G401 (cell line): ENCODE measurements at regions not wholly inside any gene's neighbourhood (a gene's known extent, or its start where the extent isn't known, plus 50 kb on each side); places are given as distances from the start of the nearest gene placed in this dataset.
A peak's percentile ranks its signal among the peaks of the same experiment; 100 is the strongest.
"Not testable (repeated sequence)": the region's sequence is repeated elsewhere in the genome, so short reads cannot be mapped to it uniquely, and the experiment has no call there.

Experiments used
- DNase-seq: peaks from one replicate; pipeline ENCODE4 v3.0.0-alpha.2; 2015; ENCODE audit warnings: low spot score
- in situ Hi-C: cut with HindIII; loops from 2 replicates; pipeline ENCODE4 v1.10.0; 2016; ENCODE audit warnings: low sequenced_read_pairs, mixed read lengths

DNA sequence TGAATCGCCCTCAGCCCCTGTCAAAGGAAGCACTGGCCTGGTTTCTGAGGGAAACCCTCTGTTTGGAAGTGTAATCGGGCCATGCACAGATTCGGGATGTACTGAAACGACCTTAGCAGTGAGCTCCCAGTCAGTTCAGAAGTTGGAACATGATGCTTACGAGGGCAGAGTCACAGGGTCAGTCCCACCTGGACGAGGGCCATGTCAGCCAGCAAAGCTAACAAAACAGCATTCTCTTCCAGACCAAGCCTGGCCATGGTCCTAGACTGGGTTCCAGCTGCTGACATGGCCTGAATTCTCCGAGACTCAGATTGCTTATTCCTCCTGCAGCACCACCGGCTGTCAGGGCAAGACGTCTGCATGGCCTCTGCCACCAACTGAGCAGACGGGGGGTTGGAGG lies 192.2 kb upstream of the WSCD1 start:
- DNase-seq, result peak; percentile 40
- in situ Hi-C loops, result no loop called here

DNA sequence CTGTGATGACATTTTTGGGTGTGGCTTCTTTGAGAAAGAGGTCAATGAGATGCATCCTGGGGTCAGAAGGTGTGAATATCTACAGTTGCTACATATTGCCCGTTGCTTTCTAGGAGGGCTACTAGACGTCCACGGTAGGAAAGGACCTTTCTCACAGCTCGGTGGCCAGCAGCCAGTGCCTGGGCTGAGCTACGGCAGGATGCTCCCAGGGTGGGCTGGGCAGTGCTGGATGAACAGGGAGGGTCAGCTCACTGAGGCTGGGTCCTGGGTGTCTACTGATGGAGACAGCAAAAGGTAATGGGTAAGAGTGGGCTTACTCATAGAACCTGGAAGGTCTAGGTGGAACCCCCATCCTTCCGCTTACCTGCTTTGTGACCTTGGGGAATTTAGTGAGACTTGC lies 188.3 kb upstream of the WSCD1 start:
- DNase-seq, result no peak
- in situ Hi-C loops, result no loop called here

DNA sequence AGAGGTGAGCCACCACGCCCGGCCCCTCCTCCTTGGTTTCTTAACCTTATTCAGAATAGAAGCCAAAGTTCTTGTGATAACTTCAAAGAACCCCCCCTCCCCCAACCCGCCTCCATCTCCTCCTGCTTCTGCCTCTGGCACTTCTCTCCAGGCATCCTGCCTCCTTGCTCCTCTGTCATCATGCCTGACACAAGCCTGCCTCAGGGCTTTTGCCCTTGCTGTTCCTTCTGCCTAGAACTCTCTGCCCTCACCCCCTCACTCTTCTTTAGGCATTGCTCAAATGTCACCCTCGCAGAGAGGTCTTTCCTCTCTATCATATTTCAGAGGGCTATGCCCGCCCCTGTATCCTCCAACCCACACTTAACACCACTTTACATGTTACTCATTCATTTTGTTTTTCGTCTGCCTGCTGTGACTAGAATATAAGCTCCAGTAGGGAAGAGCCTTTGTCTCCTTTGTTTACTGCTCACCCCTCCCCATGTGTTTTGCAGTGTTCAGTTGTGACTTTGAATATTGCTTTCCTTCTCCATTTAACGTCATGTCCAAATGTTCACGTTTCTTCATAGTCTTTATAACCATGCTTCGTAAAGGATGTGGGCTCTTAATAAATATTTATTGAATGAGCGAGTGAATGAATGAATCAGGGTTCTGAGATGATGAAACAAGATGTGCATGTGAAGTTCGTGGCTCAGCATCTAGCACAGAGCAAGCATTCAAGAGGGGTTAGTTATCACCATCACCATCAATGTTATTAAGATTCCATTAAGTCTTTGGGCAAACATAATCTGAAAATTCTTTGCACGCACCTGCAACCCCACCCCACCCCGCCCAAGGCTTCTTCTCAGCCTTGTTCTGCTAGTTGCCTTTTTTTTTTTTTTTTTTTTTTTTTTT lies 186.2 kb upstream of the WSCD1 start:
- in situ Hi-C loops, result no loop called here
- no peak for DNase-seq

DNA sequence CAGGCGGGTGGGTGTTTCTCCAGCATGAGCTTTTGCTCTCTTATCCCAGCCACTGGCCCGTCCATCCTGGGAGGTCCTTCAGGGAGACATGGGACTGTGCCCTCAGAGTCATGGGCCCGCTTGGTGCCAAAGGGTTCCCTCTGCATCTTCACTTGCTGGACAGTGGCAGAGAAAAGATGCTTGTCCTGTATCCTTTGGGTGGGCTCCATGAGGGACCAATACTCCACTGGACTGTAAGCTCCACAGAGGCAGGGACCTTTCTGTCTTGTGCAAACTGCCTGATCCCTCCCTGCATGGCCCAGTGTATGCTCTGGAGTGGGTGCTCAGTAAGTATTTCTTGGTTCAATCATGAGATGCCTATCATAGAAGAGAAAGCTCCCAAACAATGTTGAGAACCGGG lies 184.8 kb upstream of the WSCD1 start:
- no peak for DNase-seq
- in situ Hi-C loops, result no loop called here

DNA sequence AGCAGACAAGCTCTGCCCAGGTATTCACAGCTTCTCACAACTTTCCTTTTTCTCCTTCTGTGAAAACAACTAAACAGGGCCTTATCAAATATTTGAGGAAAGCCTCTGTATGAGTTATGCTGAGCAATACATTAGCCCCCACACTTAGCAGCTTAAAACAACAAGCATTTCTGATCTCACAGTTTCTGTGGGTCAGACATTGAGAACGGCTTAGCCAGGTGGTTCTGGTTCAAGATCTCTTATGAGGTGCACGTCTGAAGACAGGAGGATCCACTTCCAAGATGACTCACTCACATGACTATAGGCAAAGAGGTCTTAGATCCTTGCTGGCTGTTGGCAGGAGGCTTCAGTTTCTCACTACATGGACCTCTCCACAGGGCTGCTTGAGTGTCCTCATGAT lies 181.4 kb upstream of the WSCD1 start:
- in situ Hi-C loops, result no loop called here
- DNase-seq, result no peak

DNA sequence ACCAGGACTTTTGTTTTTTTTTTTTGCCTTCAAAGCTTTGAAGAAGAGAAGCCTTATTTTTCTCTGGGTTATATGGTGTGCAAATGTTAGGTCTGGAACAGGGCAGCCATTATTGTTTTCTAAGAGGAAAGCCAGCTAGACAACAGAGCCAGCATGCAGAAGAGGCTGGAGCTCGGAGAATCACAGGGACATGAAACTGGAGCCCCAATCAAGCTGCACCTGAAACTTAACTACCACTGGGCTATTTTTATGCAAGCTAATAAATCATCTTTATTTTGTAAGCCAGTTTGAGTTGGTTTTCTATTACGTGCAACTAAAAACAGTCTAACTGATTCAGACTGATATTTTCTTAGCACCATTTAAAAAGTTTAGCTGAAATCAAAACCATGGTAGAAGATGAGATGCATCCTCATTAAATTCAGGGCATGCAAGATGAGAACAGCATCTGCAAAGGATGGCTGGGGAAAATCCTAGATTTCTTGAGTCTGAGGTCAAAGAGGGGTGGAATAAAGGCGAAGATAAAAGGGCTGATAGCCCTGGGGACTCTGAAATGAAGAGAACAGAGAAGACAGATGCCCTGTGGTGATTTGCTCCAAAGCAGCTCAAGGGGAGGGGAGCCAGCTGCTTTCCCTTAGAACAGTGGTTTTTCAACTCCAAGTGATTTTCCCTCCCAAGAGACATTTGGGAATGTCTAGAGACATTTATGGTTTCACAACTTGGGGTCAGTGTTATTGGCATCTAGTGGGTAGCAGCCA lies 177.1 kb upstream of the WSCD1 start:
- no peak for DNase-seq
- in situ Hi-C loops, result no loop called here

DNA sequence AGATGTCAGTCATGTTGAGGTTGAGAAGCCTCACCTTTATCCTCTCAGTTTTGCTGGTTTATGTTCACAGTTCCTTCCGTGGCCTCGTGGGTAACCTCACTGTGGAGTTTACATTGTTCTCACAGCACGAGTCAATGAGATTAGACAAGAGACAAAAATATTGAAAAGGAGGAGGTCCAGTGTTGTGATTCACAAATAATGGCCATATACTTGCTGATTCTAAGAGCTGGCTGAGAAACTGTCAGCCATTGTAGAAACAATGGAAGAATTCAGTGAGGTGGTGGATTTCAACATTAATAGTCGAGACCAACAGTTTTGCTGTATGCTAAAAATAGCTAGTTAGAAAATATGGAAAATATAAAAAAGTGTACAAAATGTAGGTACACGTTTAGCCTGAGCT lies 176.4 kb upstream of the WSCD1 start:
- in situ Hi-C loops, result no loop called here
- no peak for DNase-seq

DNA sequence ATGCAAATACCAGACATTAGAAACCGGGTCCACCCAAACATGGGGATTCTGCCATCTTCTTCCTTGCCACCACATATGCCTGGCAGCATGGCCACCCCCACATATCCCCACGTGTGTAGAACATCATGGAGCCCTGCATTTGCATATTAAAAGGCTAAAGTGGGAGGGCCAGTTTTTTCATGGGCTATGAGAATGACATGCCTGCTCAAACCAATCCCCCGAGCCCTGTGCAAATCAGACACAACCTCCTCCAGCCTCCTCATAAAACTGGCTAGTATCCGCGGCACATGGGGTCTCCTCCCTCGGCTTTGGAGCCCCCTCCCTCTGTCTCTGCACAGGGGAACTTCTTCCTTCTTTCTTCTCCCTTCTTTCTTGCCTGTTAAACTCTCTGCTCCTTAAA lies 174.9 kb upstream of the WSCD1 start:
- in situ Hi-C loops, result no loop called here
- DNase-seq, result no peak

DNA sequence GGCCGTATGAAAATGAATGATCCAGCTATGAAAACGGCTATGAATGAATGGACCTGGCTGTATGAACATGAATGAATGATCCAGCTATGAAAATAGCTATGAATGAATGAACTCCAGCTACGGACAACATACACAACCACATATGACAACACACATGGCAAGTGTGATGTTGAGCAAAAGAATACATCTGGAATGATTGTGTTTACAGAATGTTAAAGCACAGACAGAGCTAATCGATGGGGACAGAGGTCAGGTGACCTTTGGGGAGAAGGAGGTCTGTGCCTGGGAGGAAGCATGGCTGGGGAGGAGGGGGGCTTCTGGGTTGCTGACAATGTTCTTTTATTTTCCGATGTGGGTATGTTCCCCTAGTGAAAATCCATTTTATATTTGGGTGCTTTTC lies 174.0 kb upstream of the WSCD1 start:
- in situ Hi-C loops, result no loop called here
- DNase-seq, result no peak

DNA sequence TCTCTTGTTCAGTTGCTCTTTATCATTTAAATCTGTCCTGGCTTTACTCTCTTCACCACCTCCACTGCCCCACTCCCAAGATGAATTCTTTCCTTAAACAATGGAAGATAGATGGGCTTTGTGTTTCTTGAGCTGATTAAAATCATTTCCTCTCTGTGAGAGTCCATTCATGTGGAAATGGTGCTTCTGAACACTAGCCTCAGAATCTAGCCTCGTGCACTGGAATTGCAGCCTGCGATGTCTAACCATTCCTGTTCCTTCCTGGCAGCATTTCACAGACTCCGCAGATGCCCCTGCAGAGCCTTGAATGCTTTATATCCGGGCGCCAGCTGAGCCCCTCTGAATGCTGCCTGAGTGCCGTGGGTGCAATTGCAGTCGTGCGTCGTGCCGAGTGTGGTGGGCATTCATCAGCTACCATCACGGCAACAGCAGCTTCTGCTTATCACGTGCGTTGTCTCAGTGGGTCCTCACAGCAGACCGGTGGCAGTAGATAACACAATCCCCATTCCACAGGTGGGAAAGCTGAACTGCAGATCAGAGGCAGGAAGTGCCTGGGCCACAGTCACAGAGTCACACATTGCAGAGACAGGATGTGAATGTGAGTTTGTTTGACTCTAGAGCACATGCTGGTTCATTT lies 172.8 kb upstream of the WSCD1 start:
- no peak for DNase-seq
- in situ Hi-C loops, result no loop called here

DNA sequence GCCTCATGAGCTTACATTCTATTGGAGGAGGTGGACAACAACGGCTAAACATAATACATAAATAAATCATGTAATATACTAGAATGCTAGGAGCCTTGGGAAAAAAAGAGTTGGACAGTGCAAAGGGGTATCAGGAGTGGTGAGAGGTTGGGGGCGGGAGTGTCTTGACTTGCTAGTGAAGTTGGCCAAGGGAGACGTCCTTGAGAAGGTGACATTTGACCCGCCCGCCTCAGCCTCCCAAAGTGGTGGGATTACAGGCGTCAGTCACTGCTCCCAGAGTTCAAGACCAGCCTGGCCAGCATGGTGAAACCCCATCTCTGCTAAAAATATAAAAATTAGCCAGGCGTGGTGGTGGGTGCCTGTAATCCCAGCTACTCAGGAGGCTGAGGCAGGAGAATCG lies 172.2 kb upstream of the WSCD1 start:
- in situ Hi-C loops, DNase-seq: not testable (repeated sequence)

DNA sequence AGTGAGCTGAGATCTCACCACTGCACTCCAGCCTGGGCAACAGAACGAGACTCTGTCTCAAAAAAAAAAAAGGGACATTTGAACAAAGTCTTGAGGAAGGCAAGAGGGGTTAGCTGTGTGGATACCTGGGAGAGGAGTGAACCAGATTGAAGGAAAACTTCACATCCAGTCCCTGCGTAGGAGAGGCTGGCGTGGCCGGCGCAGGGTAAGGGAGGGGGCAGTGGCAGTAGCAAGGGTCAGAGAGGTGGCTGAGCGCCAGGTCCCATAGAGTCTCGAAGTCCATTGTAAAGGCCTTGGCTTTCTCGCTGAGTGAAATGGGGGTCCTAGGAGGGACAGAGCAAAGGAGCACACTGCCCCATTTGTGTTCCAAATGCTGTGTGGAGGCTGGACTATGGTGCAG lies 171.8 kb upstream of the WSCD1 start:
- in situ Hi-C loops, result no loop called here
- no peak for DNase-seq

DNA sequence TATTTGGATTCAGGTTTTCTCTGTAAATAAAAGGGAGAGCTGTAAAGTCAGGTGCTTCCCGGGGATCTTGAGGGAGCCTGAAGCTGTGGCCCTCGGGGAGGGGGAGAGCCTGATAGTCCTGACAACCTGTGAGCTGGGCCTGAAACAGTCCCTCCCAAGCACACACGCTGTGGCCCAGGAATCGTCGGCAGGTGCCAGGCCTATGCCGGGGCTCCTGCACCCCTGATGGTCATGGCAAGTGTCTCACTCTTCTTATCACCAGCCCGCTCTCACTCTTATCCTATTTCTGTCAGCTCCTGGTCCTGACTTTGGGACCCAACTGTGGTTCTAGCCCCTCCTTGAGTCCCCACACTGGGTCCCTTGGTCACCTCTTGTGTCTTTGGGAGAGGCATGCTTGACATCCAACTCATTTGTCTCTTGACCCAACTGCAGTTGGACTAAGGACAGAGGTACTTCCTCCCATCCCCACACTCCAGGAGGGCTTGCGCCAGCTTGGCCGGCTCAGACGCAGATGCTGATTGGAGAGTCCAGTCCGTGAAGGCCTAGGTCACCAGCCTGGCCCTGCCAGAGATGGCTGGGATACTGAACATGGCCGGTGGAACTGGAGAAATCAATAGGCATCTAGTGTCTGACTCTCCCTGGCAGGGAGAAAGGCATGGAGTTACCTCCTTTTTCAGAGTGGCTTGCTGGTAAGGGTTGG lies 170.5 kb upstream of the WSCD1 start:
- no peak for DNase-seq
- in situ Hi-C loops, result no loop called here

DNA sequence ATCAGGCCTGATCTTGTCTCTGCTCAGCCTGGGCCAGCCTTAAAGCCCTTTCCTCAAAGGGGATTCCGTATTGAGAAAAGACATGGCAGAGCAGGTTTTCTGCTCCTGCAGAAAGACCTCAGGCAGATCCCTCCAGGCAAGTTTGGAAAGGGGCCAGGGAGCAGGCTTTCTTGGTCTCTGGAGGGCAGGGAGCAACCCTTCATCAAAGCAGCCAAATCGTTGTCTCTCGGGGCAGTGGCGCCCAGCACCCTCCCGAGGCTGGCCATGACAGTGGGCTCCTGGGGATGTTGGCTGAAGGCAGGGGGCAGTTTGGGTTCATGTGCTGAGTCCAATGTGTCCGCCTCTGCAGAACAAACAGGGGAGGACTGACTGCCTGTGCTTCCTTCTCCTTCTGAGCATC lies 168.4 kb upstream of the WSCD1 start:
- peak; percentile 13 for DNase-seq
- in situ Hi-C loops, result no loop called here

DNA sequence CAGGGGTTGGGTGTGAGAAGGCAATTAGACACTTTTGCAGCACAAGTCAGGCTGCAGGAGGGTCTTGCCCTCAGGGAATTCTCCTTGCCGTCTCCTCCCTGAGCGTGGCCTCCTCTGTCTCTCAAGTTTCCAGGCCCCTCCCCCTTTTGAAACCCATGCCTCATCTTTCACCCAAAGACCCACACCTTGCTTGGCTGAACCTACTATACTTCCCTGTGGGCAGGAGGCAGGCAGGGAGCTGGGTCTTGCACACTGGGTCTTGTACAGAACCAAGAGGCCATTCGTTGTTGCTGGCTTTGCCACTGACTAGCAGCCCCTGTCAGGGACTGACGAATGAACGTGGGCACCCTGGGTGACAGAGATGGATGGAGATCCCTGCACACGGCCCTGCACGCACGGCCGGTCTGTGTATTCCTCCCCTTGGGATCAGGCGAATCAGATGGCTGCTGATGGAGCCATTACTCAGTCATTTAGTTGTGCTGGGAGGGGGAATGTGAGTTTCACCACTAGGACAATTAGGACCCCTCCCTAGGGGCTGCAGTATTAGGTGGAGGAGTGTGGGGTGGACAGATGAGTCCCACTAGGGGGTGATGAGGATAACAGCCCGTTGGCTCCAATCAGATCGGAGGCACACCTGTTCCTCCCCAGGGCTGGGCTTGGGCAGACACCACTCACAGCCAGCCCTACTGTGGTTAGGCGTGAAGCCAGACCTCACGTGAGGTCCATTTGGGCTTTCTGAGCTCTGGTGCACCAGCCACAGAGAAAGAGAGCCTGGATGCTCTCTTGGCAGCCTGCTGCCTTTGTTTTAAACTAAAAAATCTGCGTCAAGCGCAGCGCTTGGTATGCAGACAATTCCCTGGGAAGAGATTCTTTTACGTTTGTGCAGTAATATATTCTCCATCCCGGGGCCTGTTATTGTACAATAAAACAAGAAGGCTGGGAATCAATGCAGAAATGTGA lies 167.7 kb upstream of the WSCD1 start:
- in situ Hi-C loops, result no loop called here
- DNase-seq, result peak; percentile 85

DNA sequence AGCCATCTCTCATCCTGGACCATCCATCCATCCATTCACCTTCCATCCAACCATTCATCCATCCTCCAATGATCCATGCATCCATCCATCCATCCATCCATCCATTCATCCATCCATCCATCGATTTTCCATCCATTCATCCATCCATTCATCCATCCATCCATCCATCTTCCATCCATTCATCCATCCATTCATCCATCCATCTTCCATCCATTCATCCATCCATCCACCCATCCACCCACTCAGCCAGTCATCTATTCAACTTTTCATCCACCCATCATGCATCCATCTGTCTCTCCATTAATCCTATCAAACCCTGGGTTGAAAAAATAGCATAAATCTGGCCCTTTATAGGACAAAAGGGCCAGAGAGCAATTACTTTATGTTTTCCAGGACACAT lies 158.3 kb upstream of the WSCD1 start:
- in situ Hi-C loops, result no loop called here
- DNase-seq, result no peak

DNA sequence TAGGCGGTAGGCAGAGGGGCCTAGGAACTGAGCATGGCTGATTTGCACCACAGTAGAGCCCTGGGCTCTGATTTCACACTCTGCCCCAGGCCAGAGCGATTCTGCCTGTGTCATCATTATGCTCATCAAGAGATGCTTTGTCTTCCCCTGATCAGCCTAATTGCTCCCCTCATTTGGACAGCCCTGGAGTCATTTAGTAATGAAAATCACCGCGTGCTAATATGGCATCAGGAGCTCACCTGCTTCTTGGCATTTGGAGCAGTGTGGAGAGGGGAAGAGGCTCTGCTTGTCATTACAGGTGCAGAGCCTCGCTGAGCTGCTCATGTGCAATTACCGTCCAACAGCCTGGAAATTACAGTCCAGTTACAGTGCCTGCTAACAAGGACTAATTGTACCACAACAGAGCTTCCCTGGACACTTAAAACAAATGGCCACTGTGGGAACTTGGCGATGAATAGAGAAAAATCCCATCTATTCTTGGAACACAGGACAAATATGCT lies 157.1 kb upstream of the WSCD1 start:
- peak; percentile 56 for DNase-seq
- in situ Hi-C loops, result no loop called here

DNA sequence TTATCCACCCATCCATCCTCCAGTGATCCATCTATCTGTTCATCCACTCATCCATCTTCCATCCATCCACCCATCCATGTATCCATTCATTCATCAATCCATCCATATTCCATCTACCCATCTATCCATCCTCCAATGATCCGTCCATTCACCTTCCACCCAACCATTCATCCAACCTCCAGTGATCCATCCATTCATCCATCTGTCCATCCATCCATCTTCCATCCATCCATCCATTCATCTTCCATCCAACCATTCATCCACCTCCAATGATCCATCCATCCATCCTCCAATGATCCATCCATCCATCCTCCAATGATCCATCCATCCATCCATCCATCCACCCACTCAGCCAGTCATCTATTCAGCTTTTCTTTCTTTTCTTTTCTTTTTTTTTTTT lies 156.5 kb upstream of the WSCD1 start:
- in situ Hi-C loops, result no loop called here
- no peak for DNase-seq
